GM12878 (cell line): ENCODE measurements at regions not wholly inside any gene's neighbourhood (a gene's known extent, or its start where the extent isn't known, plus 50 kb on each side); places are given as distances from the start of the nearest gene placed in this dataset.

Experiments used
- ATAC-seq: fragments of 200-7000 bp; cut with Tn5 transposase; 3 replicates; pipeline ENCODE4 v1.9.1; 2020; ENCODE audit warnings: mild to moderate bottlenecking, moderate library complexity
- BruUV-seq: library from RNA; stranded (reverse); fragments of 400-500 nt; replicated peaks from 2 replicates; lab custom pipeline; 2021; lab: Mats Ljungman, UMichigan
- CTCF ChIA-PET: fragments of 300-600 bp; sonication (Branson Sonifier 250); formaldehyde crosslinking; extraction: SDS; loops from one replicate; lab custom pipeline; 2021; ENCODE audit warnings: inconsistent platforms; lab: Yijun Ruan, JAX
- POLR2A ChIA-PET: fragments of 350-600 bp; formaldehyde crosslinking; extraction: SDS; loops from one replicate; lab custom pipeline; 2021; ENCODE audit warnings: inconsistent platforms; lab: Charles Lee
- RAD21 ChIA-PET: fragments of 300-600 bp; sonication (Branson Sonifier 250); formaldehyde crosslinking; loops from one replicate; lab custom pipeline; 2023; ENCODE audit warnings: antibody characterized with exemption; ENCODE audit not compliant: unreplicated experiment; lab: Charles Lee
- SMC1A ChIA-PET: fragments of 300-600 bp; sonication (Branson Sonifier 250); formaldehyde crosslinking; loops from one replicate; lab custom pipeline; 2023; ENCODE audit not compliant: unreplicated experiment, uncharacterized antibody; lab: Charles Lee
- DNase-seq: peaks from one replicate; pipeline ENCODE4 v3.0.0-alpha.2; 2011; ENCODE audit warnings: low read depth, low spot score
- FAIRE-seq: peaks from 3 replicates; lab custom pipeline; 2011; peaks lifted over from hg19 to GRCh38; lab: Jason Lieb, UNC
- H2AFZ ChIP-seq: 2 replicates; pipeline ENCODE4 v1.6.0; 2011; ENCODE audit warnings: low read depth, low read length, control low read depth; ENCODE audit not compliant: control insufficient read depth
- H3K27ac ChIP-seq: 2 replicates; pipeline ENCODE4 v1.5.1; 2011; ENCODE audit warnings: control low read depth; ENCODE audit not compliant: control insufficient read depth, insufficient read depth
- H3K27me3 ChIP-seq, 2 experiments: replicated peaks in 1 of 2; 2 replicates each; pipeline versions ENCODE4 v1.6.0 to v1.6.1; 2011; ENCODE audit warnings: low read length in 1 of 2; ENCODE audit not compliant: control insufficient read depth in 2 of 2, insufficient read depth in 2 of 2
- H3K36me3 ChIP-seq, 2 experiments: 2 replicates each; pipeline ENCODE4 v1.5.1; 2011; ENCODE audit warnings: low read length in 1 of 2; ENCODE audit not compliant: control insufficient read depth in 2 of 2, insufficient read depth in 2 of 2
- H3K4me1 ChIP-seq: 2 replicates; pipeline ENCODE4 v1.6.1; 2011; ENCODE audit warnings: mild to moderate bottlenecking, low read length, moderate library complexity, mixed read lengths; ENCODE audit not compliant: control insufficient read depth, insufficient read depth
- H3K4me2 ChIP-seq: 2 replicates; pipeline ENCODE4 v1.6.0; 2011; ENCODE audit warnings: control low read depth; ENCODE audit not compliant: control insufficient read depth, insufficient read depth
- H3K4me3 ChIP-seq: fragments of 200-600 bp; sonication (generic); 2 replicates; pipeline ENCODE4 v1.5.1; 2016
- H3K79me2 ChIP-seq: 2 replicates; pipeline ENCODE4 v1.6.0; 2011; ENCODE audit warnings: low read length; ENCODE audit not compliant: control insufficient read depth, insufficient read depth
- H3K9ac ChIP-seq: 2 replicates; pipeline ENCODE4 v1.8.0; 2011; ENCODE audit warnings: low read length, control low read depth, mixed read lengths; ENCODE audit not compliant: control insufficient read depth, insufficient read depth
- H3K9me3 ChIP-seq: replicated peaks from 3 replicates; pipeline ENCODE4 v1.5.1; 2011; ENCODE audit warnings: mild to moderate bottlenecking, low read length; ENCODE audit not compliant: control insufficient read depth, insufficient read depth
- H4K20me1 ChIP-seq: 2 replicates; pipeline ENCODE4 v1.6.0; 2011; ENCODE audit not compliant: control insufficient read depth, insufficient read depth
- BRCA1 ChIP-seq: IDR thresholded peaks from 2 replicates; pipeline ENCODE4 v1.6.1; 2011; ENCODE audit warnings: low read depth, low read length, improper control_type of control experiment
- CHD1 ChIP-seq: IDR thresholded peaks from 2 replicates; pipeline ENCODE4 v1.6.1; 2012; ENCODE audit warnings: low read depth, low read length, improper control_type of control experiment
- CHD2 ChIP-seq: IDR thresholded peaks from 2 replicates; pipeline ENCODE4 v1.6.1; 2011; ENCODE audit warnings: low read depth, low read length, improper control_type of control experiment, borderline replicate concordance
- CHD4 ChIP-seq: fragments of 200-600 bp; sonication (generic); IDR thresholded peaks from 2 replicates; pipeline ENCODE4 v1.6.1; 2016; ENCODE audit warnings: mild to moderate bottlenecking
- CREB1 ChIP-seq: IDR thresholded peaks from 2 replicates; pipeline ENCODE4 v1.6.1; 2012; ENCODE audit warnings: low read depth, mild to moderate bottlenecking, inconsistent platforms
- KLF5 ChIP-seq: fragments of 450-650 bp; IDR thresholded peaks from 2 replicates; pipeline ENCODE4 v1.6.1; 2014; ENCODE audit warnings: mild to moderate bottlenecking; ENCODE audit not compliant: partially characterized antibody
- LARP7 ChIP-seq: fragments of 450-650 bp; IDR thresholded peaks from 2 replicates; pipeline ENCODE4 v1.6.1; 2017; ENCODE audit warnings: mild to moderate bottlenecking
- MYB ChIP-seq: fragments of 150-350 bp; IDR thresholded peaks from 2 replicates; pipeline ENCODE4 v1.6.1; 2014; ENCODE audit warnings: mild to moderate bottlenecking, low read depth, low read length, borderline replicate concordance
- NBN ChIP-seq: fragments of 450-650 bp; IDR thresholded peaks from 2 replicates; pipeline ENCODE4 v1.6.1; 2016
- NFXL1 ChIP-seq: fragments of 450-650 bp; IDR thresholded peaks from 2 replicates; pipeline ENCODE4 v1.6.1; 2017; ENCODE audit warnings: antibody characterized with exemption, mild to moderate bottlenecking, borderline replicate concordance
- NR2F1 ChIP-seq: fragments of 450-650 bp; conservative IDR thresholded peaks from 2 replicates; pipeline ENCODE4 v1.6.1; 2017; ENCODE audit warnings: mild to moderate bottlenecking
- PAX8 ChIP-seq: fragments of 450-650 bp; IDR thresholded peaks from 2 replicates; pipeline ENCODE4 v1.6.1; 2017; ENCODE audit warnings: mild to moderate bottlenecking, moderate library complexity
- RCOR1 ChIP-seq: conservative IDR thresholded peaks from 2 replicates; pipeline ENCODE4 v1.6.1; 2012; ENCODE audit warnings: low read depth, low read length, improper control_type of control experiment
- SKIL ChIP-seq: fragments of 450-650 bp; IDR thresholded peaks from 2 replicates; pipeline ENCODE4 v1.6.1; 2017; ENCODE audit warnings: mild to moderate bottlenecking, low read depth, inconsistent platforms; ENCODE audit not compliant: poor library complexity, severe bottlenecking
- SP1 ChIP-seq: IDR thresholded peaks from one replicate; pipeline ENCODE4 v1.6.1; 2011; ENCODE audit warnings: low read depth, low read length
- SUZ12 ChIP-seq: fragments of 200-600 bp; sonication (generic); IDR thresholded peaks from one replicate; pipeline ENCODE4 v1.6.1; 2018; ENCODE audit warnings: antibody characterized with exemption, mild to moderate bottlenecking; ENCODE audit not compliant: unreplicated experiment
- ZBTB33 ChIP-seq: fragments of 450-650 bp; IDR thresholded peaks from 2 replicates; pipeline ENCODE4 v1.6.1; 2017; ENCODE audit warnings: mild to moderate bottlenecking
- ZBTB4 ChIP-seq: fragments of 450-650 bp; formaldehyde crosslinking; IDR thresholded peaks from 2 replicates; pipeline ENCODE4 v1.4.0; 2022; ENCODE audit warnings: mild to moderate bottlenecking, moderate library complexity
- ZNF207 ChIP-seq: fragments of 450-650 bp; IDR thresholded peaks from 2 replicates; pipeline ENCODE4 v1.6.1; 2014; ENCODE audit warnings: antibody characterized with exemption, mild to moderate bottlenecking, borderline replicate concordance
- ZNF24 ChIP-seq: fragments of 450-650 bp; IDR thresholded peaks from 2 replicates; pipeline ENCODE4 v1.6.1; 2017; ENCODE audit warnings: antibody characterized with exemption, mild to moderate bottlenecking
- WGBS: methylation state at CpG from one replicate; pipeline ENCODE4 v1.1.6; 2016; ENCODE audit warnings: low lambda C conversion rate; ENCODE audit not compliant: insufficient replicate concordance, insufficient coverage; ENCODE audit errors: missing lambda C conversion rate; 5-methylcytosine and 5-hydroxymethylcytosine counted together
- in situ Hi-C: fragments of 300-500 bp; cut with MboI; formaldehyde crosslinking; loops from 9 replicates; pipeline ENCODE4 v1.14.3; 2018; ENCODE audit warnings: mixed read lengths
- intact Hi-C: fragments of 100-400 bp; cut with micrococcal nuclease; formaldehyde crosslinking; loops from one replicate; pipeline ENCODE4 v1.14.2; 2022; ENCODE audit not compliant: unreplicated experiment

- TF ChIP-seq SKIL = no peak
- TF ChIP-seq RCOR1 = no peak
- no peak for TF ChIP-seq LARP7
- TF ChIP-seq KLF5 = no peak
- no peak for TF ChIP-seq ZBTB33
- TF ChIP-seq BRCA1 = no peak
- no peak for TF ChIP-seq ZNF207
Measured at GRCh38 chr2:65880436-65880835, 448.0 kb upstream of the SPRED2 start (continued).

GRCh38 chr2:65878011-65878340 is 445.6 kb upstream of the SPRED2 start:
- H3K4me3 ChIP-seq = no peak overlapping the region
- H2AFZ ChIP-seq = no peak overlapping the region
- no peak overlapping the region for H3K4me2 ChIP-seq
- intact Hi-C loops = no loop called here
- no peak overlapping the region for H3K27ac ChIP-seq
- ATAC-seq = no peak
- in situ Hi-C loops = no loop called here
- ChIA-PET CTCF (interaction anchor here (0.5 kb wide), 1 partner anchor 164 kb away, joined by 4 read pairs; no protein-coding TSS in a partner anchor), SMC1A (interaction anchor here (0.8 kb wide), 1 partner anchor 61 kb away, joined by 4 read pairs; no protein-coding TSS in a partner anchor), POLR2A (no interaction called here), RAD21 (no interaction called here)
- DNase-seq = no peak
- H3K79me2 ChIP-seq = no peaks in the 10 kb centered on the region
- 97% methylated on average over 3 of the region's 3 CpGs for WGBS
- TF ChIP-seq NBN = no peak
- no peak for TF ChIP-seq SP1
- TF ChIP-seq CHD1 = no peak
- TF ChIP-seq ZNF24 = no peak
- TF ChIP-seq CHD4 = no peak
- TF ChIP-seq ZBTB4 = no peak
- no peak for TF ChIP-seq MYB
- no peak for TF ChIP-seq NR2F1
- no peak for TF ChIP-seq CHD2
- TF ChIP-seq PAX8 = no peak
- TF ChIP-seq CREB1 = no peak
- no peak for TF ChIP-seq NFXL1
- no peak for TF ChIP-seq SUZ12
- H3K9me3 ChIP-seq = no peaks in the 10 kb centered on the region
- H3K27me3 ChIP-seq = no peaks in the 10 kb centered on the region; a peak in 2 of 4 replicates
- no peaks in the 10 kb centered on the region for H3K36me3 ChIP-seq
- H4K20me1 ChIP-seq = no peaks in the 10 kb centered on the region
- H3K4me1 ChIP-seq = no peaks in the 10 kb centered on the region
- H3K9ac ChIP-seq = no peak overlapping the region
- no TSS peak for BruUV-seq
- FAIRE-seq = no peak
